Epithelial cell of proximal tubule (primary cell): ENCODE measurements at regions not wholly inside any gene's neighbourhood (a gene's known extent, or its start where the extent isn't known, plus 50 kb on each side); places are given as distances from the start of the nearest gene placed in this dataset.

Source experiments
- DNase-seq: peaks from one replicate; pipeline ENCODE4 v3.0.0-alpha.2; 2011; ENCODE audit warnings: low read depth
- H3K4me3 ChIP-seq: 2 replicates; pipeline ENCODE4 v1.5.1; 2011; ENCODE audit warnings: low read depth, mild to moderate bottlenecking, low read length
- TF ChIP-seq, protein P1 (sequence below): conservative IDR thresholded peaks from 2 replicates; pipeline ENCODE4 v1.5.1; 2012; ENCODE audit warnings: low read depth, mild to moderate bottlenecking, low read length

DNA sequence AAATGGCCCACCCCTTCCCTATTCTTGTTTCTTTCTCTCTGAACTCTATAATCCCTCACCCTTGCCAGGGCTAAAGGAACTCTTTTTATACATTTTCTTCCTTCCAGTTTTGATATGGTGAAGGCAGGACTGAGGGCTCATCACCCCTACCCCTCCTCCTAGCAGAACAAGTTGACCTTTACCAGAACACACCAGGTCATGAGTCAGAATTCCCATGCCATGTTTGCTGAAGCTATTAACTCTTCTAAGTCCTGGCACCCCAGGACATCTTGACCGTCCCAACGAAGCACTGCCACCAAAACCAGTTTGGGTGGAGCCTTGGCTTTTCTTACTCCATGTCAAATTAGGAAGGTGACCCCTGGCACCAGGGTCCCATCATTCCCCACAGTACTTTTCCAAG lies 57.5 kb upstream of the DYNLT3 start:
- TF ChIP-seq, protein P1, sequence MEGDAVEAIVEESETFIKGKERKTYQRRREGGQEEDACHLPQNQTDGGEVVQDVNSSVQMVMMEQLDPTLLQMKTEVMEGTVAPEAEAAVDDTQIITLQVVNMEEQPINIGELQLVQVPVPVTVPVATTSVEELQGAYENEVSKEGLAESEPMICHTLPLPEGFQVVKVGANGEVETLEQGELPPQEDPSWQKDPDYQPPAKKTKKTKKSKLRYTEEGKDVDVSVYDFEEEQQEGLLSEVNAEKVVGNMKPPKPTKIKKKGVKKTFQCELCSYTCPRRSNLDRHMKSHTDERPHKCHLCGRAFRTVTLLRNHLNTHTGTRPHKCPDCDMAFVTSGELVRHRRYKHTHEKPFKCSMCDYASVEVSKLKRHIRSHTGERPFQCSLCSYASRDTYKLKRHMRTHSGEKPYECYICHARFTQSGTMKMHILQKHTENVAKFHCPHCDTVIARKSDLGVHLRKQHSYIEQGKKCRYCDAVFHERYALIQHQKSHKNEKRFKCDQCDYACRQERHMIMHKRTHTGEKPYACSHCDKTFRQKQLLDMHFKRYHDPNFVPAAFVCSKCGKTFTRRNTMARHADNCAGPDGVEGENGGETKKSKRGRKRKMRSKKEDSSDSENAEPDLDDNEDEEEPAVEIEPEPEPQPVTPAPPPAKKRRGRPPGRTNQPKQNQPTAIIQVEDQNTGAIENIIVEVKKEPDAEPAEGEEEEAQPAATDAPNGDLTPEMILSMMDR: no peak
- DNase-seq: no peak
- H3K4me3 ChIP-seq: no peak overlapping the region

GRCh38 chrX:37905436-37906147 lies 58.2 kb upstream of the DYNLT3 start:
- peak overlapping the region; percentile 23 for H3K4me3 ChIP-seq
- no peak for DNase-seq
- TF ChIP-seq, protein P1: no peak

GRCh38 chrX:37906357-37906756 lies 59.0 kb upstream of the DYNLT3 start:
- TF ChIP-seq, protein P1: no peak
- no peak for DNase-seq
- no peak overlapping the region for H3K4me3 ChIP-seq

GRCh38 chrX:37910186-37910585 lies 62.8 kb upstream of the DYNLT3 start:
- no peak overlapping the region for H3K4me3 ChIP-seq
- TF ChIP-seq, protein P1: no peak
- no peak for DNase-seq

- DNase-seq: no peak
- TF ChIP-seq, protein P1: no peak
Observed at GRCh38 chrX:37912304-37912703, 64.9 kb upstream of the DYNLT3 start.

GRCh38 chrX:37912777-37913176 lies 65.4 kb upstream of the DYNLT3 start:
- H3K4me3 ChIP-seq: no peak overlapping the region
- TF ChIP-seq, protein P1: no peak
- no peak for DNase-seq

More at GRCh38 chrX:37912304-37912703, 64.9 kb upstream of the DYNLT3 start:
- H3K4me3 ChIP-seq: no peak overlapping the region

- TF ChIP-seq, protein P1: no peak
- H3K4me3 ChIP-seq: no peak overlapping the region
- DNase-seq: no peak
Observed at GRCh38 chrX:37918168-37918567, 70.8 kb upstream of the DYNLT3 start.
